Breast epithelium (tissue), 3 donors: ENCODE measurements at regions not wholly inside any gene's neighbourhood (a gene's known extent, or its start where the extent isn't known, plus 50 kb on each side); places are given as distances from the start of the nearest gene placed in this dataset.

Experiments
- CTCF ChIP-seq, 3 donors: fragments of 450-650 bp; IDR thresholded peaks; one replicate each; pipeline ENCODE4 v1.5.1; 2016 to 2017; ENCODE audit warnings: antibody characterized with exemption in 3 of 3, mild to moderate bottlenecking in 3 of 3, moderate library complexity in 3 of 3
- POLR2A ChIP-seq: fragments of 450-650 bp; IDR thresholded peaks from one replicate; pipeline ENCODE4 v1.6.1; 2016; ENCODE audit warnings: antibody characterized with exemption, mild to moderate bottlenecking, moderate library complexity
- POLR2AphosphoS5 ChIP-seq, 3 donors: sonication (generic); formaldehyde crosslinking; IDR thresholded peaks; one replicate each; pipeline ENCODE4 v1.6.1; 2017; ENCODE audit warnings: antibody characterized with exemption in 3 of 3

GRCh38 chr13:33493672-33494365, 208.3 kb upstream of the STARD13 start:
- TF ChIP-seq POLR2A (no peak), CTCF (IDR thresholded peaks at IDR 0.05) (no peak), POLR2AphosphoS5 (IDR thresholded peaks at IDR 0.05) (no peak)
